GM10266 (cell line): ENCODE measurements at regions not wholly inside any gene's neighbourhood (a gene's known extent, or its start where the extent isn't known, plus 50 kb on each side); places are given as distances from the start of the nearest gene placed in this dataset.

Source experiments
- DNase-seq: peaks from one replicate; pipeline ENCODE4 v3.0.0; 2012; ENCODE audit errors: extremely low spot score
- TF ChIP-seq, protein P1 (sequence below): IDR thresholded peaks from 2 replicates; pipeline ENCODE4 v1.5.1; 2012; ENCODE audit warnings: mild to moderate bottlenecking, low read depth; ENCODE audit not compliant: control insufficient read depth, insufficient read depth; ENCODE audit errors: missing control alignments

DNA sequence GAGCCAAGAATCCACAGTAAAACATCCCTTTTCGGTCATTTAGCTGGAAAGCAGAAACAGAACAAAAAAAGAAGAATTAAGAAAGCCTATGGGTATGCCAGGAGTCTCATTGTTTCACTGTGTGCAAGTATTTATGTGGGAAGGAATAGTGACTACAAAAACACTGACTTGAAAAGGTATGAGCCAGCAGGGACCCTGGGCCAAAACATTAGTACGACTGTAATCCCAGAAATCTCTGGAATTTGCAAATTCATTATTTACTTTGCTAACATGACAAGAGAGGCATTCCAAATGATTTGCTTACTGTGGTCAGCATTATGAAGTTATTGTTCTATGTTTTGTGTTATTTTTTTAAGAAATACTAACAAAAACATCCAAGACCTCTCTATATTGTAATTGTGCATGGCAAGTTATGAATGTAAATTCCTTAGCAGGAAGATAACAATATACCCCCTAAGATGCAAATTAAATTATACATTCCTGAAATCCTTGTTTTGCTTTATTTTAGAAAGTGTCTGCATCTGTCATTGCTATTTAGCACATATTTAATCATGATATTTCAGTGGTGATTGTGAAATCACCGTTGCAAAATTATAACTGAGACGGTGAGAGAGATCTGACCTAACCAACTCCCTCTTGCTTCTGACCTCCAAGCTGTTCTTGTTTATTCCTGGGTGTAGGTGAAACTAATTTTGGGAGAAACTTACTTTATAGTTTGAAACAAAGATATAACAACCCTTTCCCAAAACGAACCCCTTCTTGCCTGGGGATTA, 299.2 kb downstream of the ZPLD1 start:
- TF ChIP-seq, protein P1, sequence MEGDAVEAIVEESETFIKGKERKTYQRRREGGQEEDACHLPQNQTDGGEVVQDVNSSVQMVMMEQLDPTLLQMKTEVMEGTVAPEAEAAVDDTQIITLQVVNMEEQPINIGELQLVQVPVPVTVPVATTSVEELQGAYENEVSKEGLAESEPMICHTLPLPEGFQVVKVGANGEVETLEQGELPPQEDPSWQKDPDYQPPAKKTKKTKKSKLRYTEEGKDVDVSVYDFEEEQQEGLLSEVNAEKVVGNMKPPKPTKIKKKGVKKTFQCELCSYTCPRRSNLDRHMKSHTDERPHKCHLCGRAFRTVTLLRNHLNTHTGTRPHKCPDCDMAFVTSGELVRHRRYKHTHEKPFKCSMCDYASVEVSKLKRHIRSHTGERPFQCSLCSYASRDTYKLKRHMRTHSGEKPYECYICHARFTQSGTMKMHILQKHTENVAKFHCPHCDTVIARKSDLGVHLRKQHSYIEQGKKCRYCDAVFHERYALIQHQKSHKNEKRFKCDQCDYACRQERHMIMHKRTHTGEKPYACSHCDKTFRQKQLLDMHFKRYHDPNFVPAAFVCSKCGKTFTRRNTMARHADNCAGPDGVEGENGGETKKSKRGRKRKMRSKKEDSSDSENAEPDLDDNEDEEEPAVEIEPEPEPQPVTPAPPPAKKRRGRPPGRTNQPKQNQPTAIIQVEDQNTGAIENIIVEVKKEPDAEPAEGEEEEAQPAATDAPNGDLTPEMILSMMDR: no peak
- DNase-seq: no peak

DNA sequence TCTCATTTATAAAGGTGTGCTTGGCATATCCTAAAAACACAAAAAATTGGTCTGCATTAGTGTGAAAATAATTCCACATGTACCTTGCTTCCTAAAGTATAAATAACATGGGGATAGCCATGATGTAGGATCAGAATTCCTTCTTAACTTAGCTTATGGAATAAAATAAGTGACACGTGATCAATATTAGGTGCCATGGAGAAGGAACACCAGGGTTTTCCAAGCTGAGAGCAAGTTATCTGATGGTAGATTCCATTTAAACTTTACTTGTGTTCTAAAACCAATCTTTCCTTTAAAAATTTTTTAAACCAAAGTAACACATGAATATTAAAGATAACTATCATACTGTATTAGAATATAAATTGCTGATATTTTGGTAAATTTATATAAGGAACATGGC, 300.5 kb downstream of the ZPLD1 start:
- TF ChIP-seq, protein P1: no peak
- no peak for DNase-seq

DNA sequence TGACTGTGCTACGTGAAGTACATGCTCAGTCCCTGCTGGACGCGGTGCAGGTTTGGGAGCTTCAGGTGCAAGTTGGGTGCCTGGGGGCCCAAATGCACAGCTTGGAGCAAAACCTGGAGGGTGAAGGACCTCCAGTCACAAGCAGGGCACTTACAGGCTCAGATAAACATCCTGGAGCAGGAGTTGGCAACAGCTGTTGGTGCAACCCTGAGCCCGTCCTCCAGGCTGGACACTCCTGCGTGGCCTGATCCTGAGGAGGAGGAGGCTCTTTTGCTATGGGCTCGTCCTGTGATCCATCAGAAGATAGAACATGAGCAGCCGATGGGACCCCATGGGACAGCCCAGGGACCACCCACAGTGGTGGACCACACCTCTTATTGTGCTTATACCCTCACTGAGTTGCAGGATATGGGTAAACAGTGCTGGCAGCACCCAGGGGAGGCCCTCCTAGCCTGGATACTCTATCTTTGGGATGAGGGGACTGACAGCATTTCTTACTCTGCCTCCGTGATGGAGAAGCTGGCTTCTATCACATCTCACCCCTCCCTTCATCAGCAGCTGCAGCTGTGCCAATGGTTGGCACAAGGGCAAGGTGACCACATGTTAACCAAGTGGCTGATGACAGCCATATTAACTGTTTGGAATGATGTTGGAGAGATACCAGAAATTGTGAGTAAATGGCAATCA, 301.6 kb downstream of the ZPLD1 start:
- TF ChIP-seq, protein P1: no peak
- DNase-seq: no peak

DNA sequence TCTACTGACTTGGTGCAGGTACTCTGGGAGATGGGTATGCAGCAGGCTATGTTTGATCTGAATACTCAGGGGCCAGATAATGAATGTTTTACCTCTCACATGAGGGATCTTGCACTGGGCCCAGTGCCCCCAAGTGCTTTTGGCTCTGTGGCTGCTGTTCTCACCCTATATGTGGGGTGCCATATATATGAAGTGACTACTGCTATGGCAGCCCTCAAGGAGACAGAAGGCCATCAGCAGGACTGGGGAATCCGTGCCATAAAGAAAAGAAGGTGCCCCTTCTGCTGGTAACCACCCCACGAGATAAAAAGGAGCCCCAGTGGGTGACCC, 302.1 kb downstream of the ZPLD1 start:
- TF ChIP-seq, protein P1: no peak
- no peak for DNase-seq

DNA sequence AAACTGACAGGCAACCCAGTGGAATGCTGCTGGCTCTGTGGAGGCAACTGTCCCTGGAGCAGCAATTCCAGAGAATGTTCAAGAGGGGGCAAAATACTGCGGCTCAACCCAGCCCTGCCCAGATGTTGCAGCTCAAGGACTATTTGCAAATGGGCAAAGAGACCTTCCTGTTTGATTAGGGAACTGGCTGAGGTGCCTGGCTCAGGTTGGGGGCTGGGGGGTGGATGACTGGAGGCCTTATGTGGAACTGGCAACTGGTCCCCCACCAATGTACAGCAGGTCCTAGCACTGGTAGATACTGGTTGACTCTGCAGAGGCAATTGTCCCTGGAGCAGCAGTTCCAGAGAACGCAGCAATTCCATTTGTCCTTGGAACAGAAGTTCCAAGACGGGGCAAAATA, 302.5 kb downstream of the ZPLD1 start:
- TF ChIP-seq, protein P1: no peak
- DNase-seq: no peak

DNA sequence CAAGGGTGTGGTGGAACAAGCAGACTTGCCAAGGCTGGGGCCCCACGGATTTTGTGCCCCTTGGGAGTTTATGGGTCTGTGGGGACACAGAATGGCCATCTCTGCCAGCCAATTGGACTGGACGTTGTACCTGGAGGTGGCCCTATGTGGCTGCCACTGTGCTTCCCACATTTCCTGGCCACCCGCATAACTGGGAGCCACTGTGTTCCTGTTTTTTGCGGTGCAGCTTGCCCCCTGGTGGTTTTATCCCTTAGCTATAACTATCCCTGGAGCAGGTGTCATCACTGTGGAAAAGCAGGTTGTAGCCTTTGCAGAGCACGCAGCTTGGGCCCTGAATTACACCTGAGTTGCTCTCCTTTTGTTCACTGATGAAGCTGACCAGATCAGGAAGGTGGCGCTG, 306.3 kb downstream of the ZPLD1 start:
- no peak for DNase-seq

More for the DNA sequence above, 306.3 kb downstream of the ZPLD1 start:
- TF ChIP-seq, protein P1: no peak
